ENCODE measurements at regions not wholly inside any gene's neighbourhood (a gene's known extent, or its start where the extent isn't known, plus 50 kb on each side); places are given as distances from the start of the nearest gene placed in this dataset.
A peak's percentile ranks its signal among the peaks of the same experiment; 100 is the strongest.

- no peaks in the 10 kb centered on the region for H3K36me3 ChIP-seq (ENCODE audit: control insufficient read depth, insufficient read depth, low read length)
- Mint-ChIP-seq H3K9me3 (peaks cover 0 to 3% (median 0%) of the 10 kb centered on the region in 7 donors), H3K4me3 (no peak overlapping the region), H3K27me3 (peaks cover 9% of the 10 kb centered on the region), H3K36me3 (peaks cover 3% of the 10 kb centered on the region), H3K4me1 (peaks cover 0 to 2% (median 0%) of the 10 kb centered on the region in 4 donors), H3K27ac (no peak overlapping the region)
- no peak overlapping the region for H3K27ac ChIP-seq (ENCODE audit: insufficient read depth, low read length, poor library complexity, severe bottlenecking)
- H3K4me1 ChIP-seq (ENCODE audit: control insufficient read depth, insufficient read depth, low read length, poor library complexity, severe bottlenecking) = no peaks in the 10 kb centered on the region
- ATAC-seq (ENCODE audit: low read depth in 2 of 2) (no peak), DNase-seq (no peak)
- H3K4me3 ChIP-seq (ENCODE audit: low read depth, low read length) = no peak overlapping the region
- no peaks in the 10 kb centered on the region for H3K9me3 ChIP-seq (ENCODE audit: control insufficient read depth in 2 of 2, low read length in 2 of 2)
- H3K27me3 ChIP-seq (ENCODE audit: control insufficient read depth, insufficient read depth, low read length) = no peaks in the 10 kb centered on the region
Observed at GRCh38 chr10:43870968-43871439, 222.3 kb upstream of the ZNF32 start.

- Mint-ChIP-seq H3K36me3 (peaks cover 3% of the 10 kb centered on the region), H3K4me1 (peaks cover 0 to 2% (median 0%) of the 10 kb centered on the region in 4 donors), H3K27ac (no peak overlapping the region), H3K9me3 (peaks cover 0 to 3% (median 0%) of the 10 kb centered on the region in 7 donors), H3K4me3 (no peak overlapping the region), H3K27me3 (peaks cover 9% of the 10 kb centered on the region)
- ATAC-seq (ENCODE audit: low read depth in 2 of 2) (no peak), DNase-seq (no peak)
- H3K36me3 ChIP-seq (ENCODE audit: control insufficient read depth, insufficient read depth, low read length) = no peaks in the 10 kb centered on the region
- H3K27me3 ChIP-seq (ENCODE audit: control insufficient read depth, insufficient read depth, low read length) = no peaks in the 10 kb centered on the region
- no peak overlapping the region for H3K27ac ChIP-seq (ENCODE audit: insufficient read depth, low read length, poor library complexity, severe bottlenecking)
- no peak overlapping the region for H3K4me3 ChIP-seq (ENCODE audit: low read depth, low read length)
- no peaks in the 10 kb centered on the region for H3K4me1 ChIP-seq (ENCODE audit: control insufficient read depth, insufficient read depth, low read length, poor library complexity, severe bottlenecking)
- no peaks in the 10 kb centered on the region for H3K9me3 ChIP-seq (ENCODE audit: control insufficient read depth in 2 of 2, low read length in 2 of 2)
Observed at GRCh38 chr10:43869669-43870322, 221.1 kb upstream of the ZNF32 start.

- Histone ChIP-seq H3K9me3 (ENCODE audit: control insufficient read depth in 2 of 2, low read length in 2 of 2) (no peaks in the 10 kb centered on the region), H3K27me3 (ENCODE audit: control insufficient read depth, insufficient read depth, low read length) (no peaks in the 10 kb centered on the region), H3K36me3 (ENCODE audit: control insufficient read depth, insufficient read depth, low read length) (no peaks in the 10 kb centered on the region), H3K4me1 (ENCODE audit: control insufficient read depth, insufficient read depth, low read length, poor library complexity, severe bottlenecking) (no peaks in the 10 kb centered on the region), H3K27ac (ENCODE audit: insufficient read depth, low read length, poor library complexity, severe bottlenecking) (no peak overlapping the region), H3K4me3 (ENCODE audit: low read depth, low read length) (no peak overlapping the region)
- Mint-ChIP-seq H3K27me3 (peaks cover 9% of the 10 kb centered on the region), H3K4me1 (peaks cover 0 to 2% (median 0%) of the 10 kb centered on the region in 4 donors), H3K36me3 (peaks cover 3% of the 10 kb centered on the region), H3K27ac (no peak overlapping the region), H3K9me3 (peaks cover 0 to 3% (median 0%) of the 10 kb centered on the region in 7 donors), H3K4me3 (no peak overlapping the region)
- ATAC-seq (ENCODE audit: low read depth in 2 of 2) (no peak), DNase-seq (no peak)
Observed at GRCh38 chr10:43868952-43869351, 220.3 kb upstream of the ZNF32 start.

- peaks cover 3% of the 10 kb centered on the region for H3K36me3 Mint-ChIP-seq
Observed at GRCh38 chr10:43867667-43868565, 219.2 kb upstream of the ZNF32 start.

GRCh38 chr10:43867113-43867512 is 218.4 kb upstream of the ZNF32 start:
- Mint-ChIP-seq H3K27me3 (peaks cover 4% of the 10 kb centered on the region), H3K4me1 (peaks cover 0 to 2% (median 0%) of the 10 kb centered on the region in 4 donors), H3K36me3 (peaks cover 3% of the 10 kb centered on the region), H3K27ac (no peak overlapping the region), H3K9me3 (peaks cover 0 to 5% (median 0%) of the 10 kb centered on the region in 7 donors), H3K4me3 (no peak overlapping the region)
- Histone ChIP-seq H3K27ac (ENCODE audit: insufficient read depth, low read length, poor library complexity, severe bottlenecking) (no peak overlapping the region), H3K4me3 (ENCODE audit: low read depth, low read length) (no peak overlapping the region), H3K9me3 (ENCODE audit: control insufficient read depth in 2 of 2, low read length in 2 of 2) (no peaks in the 10 kb centered on the region), H3K27me3 (ENCODE audit: control insufficient read depth, insufficient read depth, low read length) (no peaks in the 10 kb centered on the region), H3K4me1 (ENCODE audit: control insufficient read depth, insufficient read depth, low read length, poor library complexity, severe bottlenecking) (no peaks in the 10 kb centered on the region), H3K36me3 (ENCODE audit: control insufficient read depth, insufficient read depth, low read length) (no peaks in the 10 kb centered on the region)
- DNase-seq (no peak), ATAC-seq (ENCODE audit: low read depth in 2 of 2) (no peak)

More at GRCh38 chr10:43867667-43868565, 219.2 kb upstream of the ZNF32 start:
- Histone ChIP-seq H3K4me1 (ENCODE audit: control insufficient read depth, insufficient read depth, low read length, poor library complexity, severe bottlenecking) (no peaks in the 10 kb centered on the region), H3K27me3 (ENCODE audit: control insufficient read depth, insufficient read depth, low read length) (no peaks in the 10 kb centered on the region), H3K36me3 (ENCODE audit: control insufficient read depth, insufficient read depth, low read length) (no peaks in the 10 kb centered on the region), H3K9me3 (ENCODE audit: control insufficient read depth in 2 of 2, low read length in 2 of 2) (no peaks in the 10 kb centered on the region), H3K27ac (ENCODE audit: insufficient read depth, low read length, poor library complexity, severe bottlenecking) (no peak overlapping the region), H3K4me3 (ENCODE audit: low read depth, low read length) (no peak overlapping the region)
- peaks cover 0 to 5% (median 0%) of the 10 kb centered on the region in 7 donors for H3K9me3 Mint-ChIP-seq
- DNase-seq = no peak
- peaks cover 0 to 2% (median 0%) of the 10 kb centered on the region in 4 donors for H3K4me1 Mint-ChIP-seq
- no peak overlapping the region for H3K4me3 Mint-ChIP-seq
- H3K27ac Mint-ChIP-seq = no peak overlapping the region
- peaks cover 4% of the 10 kb centered on the region for H3K27me3 Mint-ChIP-seq
- ATAC-seq (ENCODE audit: low read depth in 2 of 2) = no peak

GRCh38 chr10:43866712-43867111 is 218.0 kb upstream of the ZNF32 start:
- peaks cover 4% of the 10 kb centered on the region for H3K27me3 Mint-ChIP-seq
- Histone ChIP-seq H3K36me3 (ENCODE audit: control insufficient read depth, insufficient read depth, low read length) (no peaks in the 10 kb centered on the region), H3K9me3 (ENCODE audit: control insufficient read depth in 2 of 2, low read length in 2 of 2) (no peaks in the 10 kb centered on the region), H3K27me3 (ENCODE audit: control insufficient read depth, insufficient read depth, low read length) (no peaks in the 10 kb centered on the region), H3K4me3 (ENCODE audit: low read depth, low read length) (no peak overlapping the region), H3K27ac (ENCODE audit: insufficient read depth, low read length, poor library complexity, severe bottlenecking) (no peak overlapping the region), H3K4me1 (ENCODE audit: control insufficient read depth, insufficient read depth, low read length, poor library complexity, severe bottlenecking) (no peaks in the 10 kb centered on the region)
- peaks cover 3% of the 10 kb centered on the region for H3K36me3 Mint-ChIP-seq
- DNase-seq (no peak), ATAC-seq (ENCODE audit: low read depth in 2 of 2) (no peak)
- peaks cover 0 to 2% (median 0%) of the 10 kb centered on the region in 4 donors for H3K4me1 Mint-ChIP-seq
- H3K27ac Mint-ChIP-seq = no peak overlapping the region
- peaks cover 0 to 5% (median 0%) of the 10 kb centered on the region in 7 donors for H3K9me3 Mint-ChIP-seq
- H3K4me3 Mint-ChIP-seq = no peak overlapping the region

GRCh38 chr10:43865265-43866135 is 216.8 kb upstream of the ZNF32 start:
- no peaks in the 10 kb centered on the region for H3K9me3 ChIP-seq (ENCODE audit: control insufficient read depth in 2 of 2, low read length in 2 of 2)
- H3K36me3 Mint-ChIP-seq = peaks cover 3% of the 10 kb centered on the region

More at GRCh38 chr10:43865265-43866135, 216.8 kb upstream of the ZNF32 start:
- H3K4me1 Mint-ChIP-seq = peaks cover 0 to 2% (median 0%) of the 10 kb centered on the region in 4 donors
- Histone ChIP-seq H3K36me3 (ENCODE audit: control insufficient read depth, insufficient read depth, low read length) (no peaks in the 10 kb centered on the region), H3K4me3 (ENCODE audit: low read depth, low read length) (no peak overlapping the region), H3K4me1 (ENCODE audit: control insufficient read depth, insufficient read depth, low read length, poor library complexity, severe bottlenecking) (no peaks in the 10 kb centered on the region), H3K27me3 (ENCODE audit: control insufficient read depth, insufficient read depth, low read length) (no peaks in the 10 kb centered on the region), H3K27ac (ENCODE audit: insufficient read depth, low read length, poor library complexity, severe bottlenecking) (no peak overlapping the region)
- H3K9me3 Mint-ChIP-seq = peaks cover 0 to 5% (median 0%) of the 10 kb centered on the region in 7 donors
- no peak for ATAC-seq (ENCODE audit: low read depth in 2 of 2)
- no peak for DNase-seq
- peaks cover 4% of the 10 kb centered on the region for H3K27me3 Mint-ChIP-seq
- peak overlapping the region in 1 of 3 donors; percentile 22 for H3K27ac Mint-ChIP-seq
- H3K4me3 Mint-ChIP-seq = no peak overlapping the region
